ENCODE measurements at regions not wholly inside any gene's neighbourhood (a gene's known extent, or its start where the extent isn't known, plus 50 kb on each side); places are given as distances from the start of the nearest gene placed in this dataset.
"Not testable (repeated sequence)": the region's sequence is repeated elsewhere in the genome, so short reads cannot be mapped to it uniquely, and the experiment has no call there.

DNA sequence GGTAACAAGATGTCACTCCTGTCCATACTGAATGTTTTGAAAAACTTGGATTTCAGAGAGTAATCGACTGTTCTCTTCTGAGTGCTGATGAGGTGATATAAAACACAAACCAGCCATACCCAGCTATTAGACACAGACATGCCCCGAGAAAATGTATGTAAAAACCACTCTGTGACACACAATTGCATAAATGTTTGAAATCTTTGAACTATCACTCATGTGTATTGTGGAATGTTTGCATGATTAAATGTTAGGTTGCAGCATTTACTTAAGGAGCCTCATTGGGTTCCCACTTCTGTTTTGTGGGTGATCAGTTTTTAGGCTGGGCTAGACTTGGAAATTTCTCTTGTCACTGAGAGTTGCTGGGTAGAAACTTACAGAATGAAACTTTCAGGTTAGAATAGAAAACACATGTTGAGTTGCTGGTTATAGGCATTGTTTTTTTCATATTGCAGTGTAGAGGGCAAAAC lies 270.4 kb upstream of the B3GALT2 start:
- Mint-ChIP-seq H3K36me3 (ENCODE audit: low read depth) (peaks cover 10% of the 10 kb centered on the region), H3K9me3 (peaks cover 8% of the 10 kb centered on the region), H3K4me3 (no peak overlapping the region), H3K27ac (no peak overlapping the region), H3K27me3 (ENCODE audit: low read depth) (no peaks in the 10 kb centered on the region), H3K4me1 (ENCODE audit: low read depth) (peaks cover 23% of the 10 kb centered on the region)
- no peak for DNase-seq (ENCODE audit: low spot score)

DNA sequence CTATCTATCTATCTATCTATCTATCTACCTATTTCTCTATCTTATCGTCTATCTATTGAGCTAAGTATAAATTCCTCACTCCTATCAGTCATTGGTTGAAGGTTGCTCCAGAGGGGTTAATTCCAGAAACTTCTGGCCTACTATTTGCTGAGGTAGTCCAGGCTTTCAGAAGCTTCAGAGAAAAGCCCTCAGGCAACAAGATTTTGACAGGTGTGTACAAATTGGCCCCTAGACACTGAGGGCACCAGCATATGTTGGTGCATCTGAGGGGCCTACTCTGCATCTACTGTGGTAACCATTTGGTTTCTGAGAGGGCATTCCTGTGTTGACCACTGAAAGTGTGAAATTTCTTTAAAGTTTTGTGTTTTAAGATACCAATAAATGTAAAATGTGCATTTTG lies 265.2 kb upstream of the B3GALT2 start:
- Mint-ChIP-seq H3K9me3 (peaks cover 16% of the 10 kb centered on the region), H3K4me1 (ENCODE audit: low read depth) (peaks cover 18% of the 10 kb centered on the region), H3K4me3 (no peak overlapping the region), H3K36me3 (ENCODE audit: low read depth) (peaks cover 4% of the 10 kb centered on the region), H3K27me3 (ENCODE audit: low read depth) (no peaks in the 10 kb centered on the region), H3K27ac (no peak overlapping the region)
- no peak for DNase-seq (ENCODE audit: low spot score)

DNA sequence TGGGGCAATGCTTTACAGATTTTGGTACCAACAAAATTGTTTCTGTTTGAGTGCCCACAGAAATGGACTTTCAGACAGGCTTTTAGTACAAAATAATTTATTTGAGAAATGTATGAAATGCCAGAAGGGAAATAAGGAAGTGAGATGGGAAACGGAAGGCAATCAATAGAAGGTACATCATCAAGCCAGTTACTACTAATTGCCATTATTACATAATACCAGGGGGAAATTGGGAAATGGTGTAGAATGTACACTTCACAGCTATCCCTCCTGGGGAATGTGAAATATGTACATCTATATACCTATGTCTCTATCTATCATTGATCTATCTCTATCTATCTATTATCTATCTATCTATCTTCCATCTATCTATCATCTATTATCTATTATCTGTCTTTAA lies 264.6 kb upstream of the B3GALT2 start:
- Mint-ChIP-seq H3K27ac (no peak overlapping the region), H3K4me1 (ENCODE audit: low read depth) (peaks cover 18% of the 10 kb centered on the region), H3K27me3 (ENCODE audit: low read depth) (no peaks in the 10 kb centered on the region), H3K36me3 (ENCODE audit: low read depth) (peaks cover 4% of the 10 kb centered on the region), H3K9me3 (peaks cover 16% of the 10 kb centered on the region), H3K4me3 (no peak overlapping the region)
- no peak for DNase-seq (ENCODE audit: low spot score)

DNA sequence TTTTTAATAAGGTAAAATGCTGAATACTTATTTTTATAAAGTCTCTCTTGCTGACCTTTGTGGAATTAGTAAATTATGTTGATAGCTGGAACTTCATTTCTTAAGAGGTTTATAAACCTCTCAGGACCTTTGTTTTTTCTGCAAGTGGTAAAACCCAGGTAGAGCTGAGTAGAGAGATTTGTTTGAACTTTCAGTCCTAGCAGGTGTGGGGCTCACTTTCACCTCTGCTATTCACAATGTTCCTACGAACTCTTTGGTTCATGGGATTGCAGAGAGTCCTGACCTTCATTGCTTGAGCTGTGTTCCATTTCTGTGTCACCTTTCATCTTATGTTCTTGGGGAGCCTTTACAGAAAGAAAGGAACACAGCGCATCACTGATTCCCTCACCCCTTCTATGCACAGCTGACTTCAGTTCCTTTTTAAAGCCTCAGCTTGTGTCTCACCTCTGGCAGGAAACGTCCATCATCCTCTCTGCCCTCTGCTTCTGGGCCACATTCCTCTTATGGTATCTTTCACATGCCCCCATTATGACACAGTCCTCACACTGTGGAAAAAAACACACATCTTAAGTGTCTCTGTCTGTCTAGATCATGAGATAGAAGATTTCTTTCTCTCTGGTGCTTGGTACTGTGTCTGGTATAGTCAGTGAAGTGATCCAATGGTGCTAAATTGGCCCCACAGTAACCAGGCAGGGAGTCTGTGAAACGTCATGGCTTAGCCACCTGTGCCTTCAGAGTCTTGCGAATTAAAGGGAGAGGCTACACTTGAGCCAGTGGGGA lies 262.5 kb upstream of the B3GALT2 start:
- peak; percentile 8 for DNase-seq (ENCODE audit: low spot score)
- Mint-ChIP-seq H3K4me3 (no peak overlapping the region), H3K36me3 (ENCODE audit: low read depth) (peaks cover 4% of the 10 kb centered on the region), H3K27me3 (ENCODE audit: low read depth) (no peaks in the 10 kb centered on the region), H3K27ac (peak overlapping the region; percentile 42), H3K9me3 (peaks cover 16% of the 10 kb centered on the region), H3K4me1 (ENCODE audit: low read depth) (peaks cover 18% of the 10 kb centered on the region)

DNA sequence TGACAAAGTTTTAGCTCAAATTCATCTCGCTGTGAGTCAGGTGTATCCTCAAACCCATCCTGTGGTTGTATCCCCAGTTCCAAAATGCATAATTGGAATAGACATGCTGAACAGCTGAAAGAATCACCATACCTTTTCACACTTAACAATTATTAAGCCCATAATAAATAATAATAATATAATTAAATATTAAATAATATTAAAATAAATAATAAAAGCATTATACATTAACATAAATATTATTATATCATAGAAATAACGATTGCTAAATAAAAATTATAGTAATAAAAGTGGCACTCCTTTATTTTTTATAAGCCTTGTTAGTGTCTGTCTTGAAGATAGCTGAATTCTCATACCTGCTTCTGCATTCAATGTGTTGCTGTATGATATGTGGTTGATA lies 257.5 kb upstream of the B3GALT2 start:
- Mint-ChIP-seq H3K9me3 (peaks cover 28% of the 10 kb centered on the region), H3K4me1 (ENCODE audit: low read depth) (peaks cover 9% of the 10 kb centered on the region), H3K27ac (no peak overlapping the region), H3K4me3 (no peak overlapping the region), H3K36me3 (ENCODE audit: low read depth) (peaks cover 15% of the 10 kb centered on the region), H3K27me3 (ENCODE audit: low read depth) (no peaks in the 10 kb centered on the region)
- DNase-seq (ENCODE audit: low spot score): no peak

DNA sequence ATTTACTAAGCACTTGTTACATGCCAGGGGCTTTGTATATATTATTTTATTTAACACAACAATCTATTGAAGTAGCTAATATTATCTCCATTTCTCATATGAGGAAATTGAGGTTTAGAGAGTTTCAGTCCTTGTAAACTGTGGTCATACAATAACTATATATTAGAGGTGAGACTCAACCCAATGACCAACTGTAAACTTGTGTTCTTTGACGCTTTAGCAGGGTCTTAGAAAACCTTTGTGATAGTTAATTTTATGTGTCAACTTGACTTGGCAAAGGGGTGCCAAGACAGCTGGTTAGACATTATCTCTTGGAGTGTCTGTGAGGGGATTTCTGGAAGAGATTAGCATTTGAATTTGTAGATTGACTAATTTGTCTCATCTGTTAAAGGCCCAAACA lies 252.4 kb upstream of the B3GALT2 start:
- H3K27me3 Mint-ChIP-seq (ENCODE audit: low read depth): no peaks in the 10 kb centered on the region
- H3K36me3 Mint-ChIP-seq (ENCODE audit: low read depth): peaks cover 41% of the 10 kb centered on the region
- H3K27ac Mint-ChIP-seq: no peak overlapping the region

DNA sequence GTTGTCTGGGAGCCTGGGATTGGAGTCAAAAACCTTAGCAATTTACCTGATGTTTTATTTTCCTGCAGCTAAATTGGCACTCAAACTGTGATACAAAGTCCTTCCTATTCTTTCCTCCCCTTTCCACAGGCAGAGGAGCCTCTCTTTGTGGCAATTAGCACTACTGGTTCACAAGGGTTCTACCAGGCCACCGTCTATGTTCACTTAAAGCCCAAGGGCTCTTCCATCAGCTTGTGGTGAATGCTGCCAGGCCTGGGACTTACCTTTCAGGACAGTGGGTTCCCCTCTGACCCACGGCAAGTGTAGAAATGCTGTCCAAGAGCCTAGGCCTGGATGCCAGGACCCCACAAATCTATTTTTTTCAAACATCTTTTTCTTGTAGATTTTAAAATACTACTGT lies 251.9 kb upstream of the B3GALT2 start:
- DNase-seq (ENCODE audit: low spot score): no peak
- Mint-ChIP-seq H3K27me3 (ENCODE audit: low read depth) (no peaks in the 10 kb centered on the region), H3K9me3 (peaks cover 59% of the 10 kb centered on the region), H3K27ac (peak overlapping the region; percentile 69), H3K4me3 (no peak overlapping the region), H3K4me1 (ENCODE audit: low read depth) (peaks cover 29% of the 10 kb centered on the region), H3K36me3 (ENCODE audit: low read depth) (peaks cover 46% of the 10 kb centered on the region)

More for the DNA sequence above, 252.4 kb upstream of the B3GALT2 start:
- H3K9me3 Mint-ChIP-seq: peaks cover 55% of the 10 kb centered on the region
- DNase-seq (ENCODE audit: low spot score): no peak
- H3K4me3 Mint-ChIP-seq: no peak overlapping the region
- peaks cover 29% of the 10 kb centered on the region for H3K4me1 Mint-ChIP-seq (ENCODE audit: low read depth)

DNA sequence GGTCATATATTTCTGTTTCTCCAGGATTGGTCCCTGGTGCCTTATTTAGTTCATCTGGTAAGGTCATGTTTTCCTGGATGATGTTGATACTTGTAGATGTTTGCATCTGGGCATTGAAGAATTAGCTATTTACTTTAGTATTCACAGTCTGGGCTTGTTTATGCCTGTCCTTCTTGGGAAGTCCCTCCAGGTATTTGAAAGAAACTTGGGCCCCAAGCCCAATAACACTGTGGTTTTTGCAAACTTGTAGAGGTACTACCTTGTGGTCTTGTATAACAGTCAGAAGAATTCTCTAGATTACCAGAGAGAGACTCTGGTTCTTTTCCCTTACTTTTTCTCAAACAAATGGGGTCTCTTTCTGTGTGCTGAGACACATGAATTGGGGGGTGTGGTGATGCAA lies 251.4 kb upstream of the B3GALT2 start:
- Mint-ChIP-seq H3K36me3 (ENCODE audit: low read depth) (peaks cover 50% of the 10 kb centered on the region), H3K4me1 (ENCODE audit: low read depth) (peaks cover 29% of the 10 kb centered on the region), H3K27me3 (ENCODE audit: low read depth) (no peaks in the 10 kb centered on the region), H3K4me3 (peak overlapping the region; percentile 38), H3K9me3 (peaks cover 65% of the 10 kb centered on the region), H3K27ac (peak overlapping the region; percentile 69)
- DNase-seq (ENCODE audit: low spot score): no peak

DNA sequence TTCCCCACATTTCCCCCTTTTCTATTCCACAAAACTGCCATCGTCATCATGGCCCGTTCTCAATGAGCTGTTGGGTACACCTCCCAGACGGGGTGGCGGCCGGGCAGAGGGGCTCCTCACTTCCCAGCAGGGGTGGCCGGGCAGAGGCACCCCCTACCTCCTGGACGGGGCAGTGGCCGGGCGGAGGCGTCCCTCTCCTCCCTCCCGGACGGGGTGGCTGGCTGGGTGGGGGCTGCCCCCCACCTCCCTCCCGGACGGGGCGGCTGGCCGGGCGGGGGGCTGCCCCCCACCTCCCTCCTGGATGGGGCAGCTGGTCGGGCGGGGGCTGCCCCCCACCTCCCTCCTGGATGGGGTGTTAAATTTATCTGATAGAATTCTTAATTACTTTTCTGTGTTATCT lies 250.9 kb upstream of the B3GALT2 start:
- Mint-ChIP-seq H3K4me1 (ENCODE audit: low read depth) (peaks cover 29% of the 10 kb centered on the region), H3K9me3 (peaks cover 69% of the 10 kb centered on the region), H3K27ac (peak overlapping the region; percentile 69), H3K36me3 (ENCODE audit: low read depth) (peaks cover 50% of the 10 kb centered on the region)
- H3K27me3 Mint-ChIP-seq (ENCODE audit: low read depth); H3K4me3 Mint-ChIP-seq; DNase-seq (ENCODE audit: low spot score): not testable (repeated sequence)

DNA sequence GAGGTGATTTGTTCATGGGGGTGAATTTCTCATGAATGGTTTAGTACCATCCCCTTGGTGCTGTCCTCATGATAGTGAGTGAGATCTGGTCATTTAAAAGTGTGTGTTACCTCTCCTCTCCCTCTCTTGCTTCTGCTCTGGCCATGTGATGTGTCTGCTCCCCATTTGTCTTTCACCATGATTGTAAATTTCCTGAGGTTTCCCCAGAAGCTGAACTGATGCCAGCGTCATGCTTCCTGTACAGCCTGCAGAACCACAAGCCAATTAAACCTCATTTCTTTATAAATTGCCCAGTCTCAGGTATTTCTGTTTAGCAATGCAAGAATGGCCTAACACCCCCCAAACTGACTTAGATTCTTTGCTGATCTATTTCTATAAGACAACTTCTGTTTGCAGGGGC lies 249.4 kb upstream of the B3GALT2 start:
- Mint-ChIP-seq H3K4me3 (no peak overlapping the region), H3K4me1 (ENCODE audit: low read depth) (peaks cover 29% of the 10 kb centered on the region), H3K36me3 (ENCODE audit: low read depth) (peaks cover 57% of the 10 kb centered on the region), H3K27me3 (ENCODE audit: low read depth) (no peaks in the 10 kb centered on the region), H3K27ac (no peak overlapping the region), H3K9me3 (peaks cover 77% of the 10 kb centered on the region)
- no peak for DNase-seq (ENCODE audit: low spot score)

DNA sequence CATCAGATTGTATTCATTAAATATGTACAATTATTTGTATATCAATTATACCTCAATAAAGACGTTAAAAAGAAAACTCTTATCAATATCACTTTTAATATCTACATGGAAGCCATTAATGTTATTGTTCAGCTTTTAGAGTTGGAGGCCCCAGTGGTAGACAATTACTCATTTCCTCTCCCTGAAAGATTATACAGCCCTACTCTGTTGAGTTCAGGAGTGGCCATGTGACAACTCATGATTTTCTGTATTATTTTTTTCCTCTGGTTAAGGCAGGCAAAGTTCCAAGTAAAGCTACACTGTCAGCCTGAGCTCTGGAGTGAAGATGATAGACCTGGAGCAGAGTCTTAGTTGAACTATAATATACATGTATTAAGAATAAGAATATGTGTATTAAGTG lies 247.9 kb upstream of the B3GALT2 start:
- H3K4me3 Mint-ChIP-seq: no peak overlapping the region
- DNase-seq (ENCODE audit: low spot score): no peak
- peaks cover 30% of the 10 kb centered on the region for H3K4me1 Mint-ChIP-seq (ENCODE audit: low read depth)
- H3K9me3 Mint-ChIP-seq: peaks cover 64% of the 10 kb centered on the region
- H3K36me3 Mint-ChIP-seq (ENCODE audit: low read depth): peaks cover 45% of the 10 kb centered on the region
- H3K27ac Mint-ChIP-seq: no peak overlapping the region
- H3K27me3 Mint-ChIP-seq (ENCODE audit: low read depth): no peaks in the 10 kb centered on the region

DNA sequence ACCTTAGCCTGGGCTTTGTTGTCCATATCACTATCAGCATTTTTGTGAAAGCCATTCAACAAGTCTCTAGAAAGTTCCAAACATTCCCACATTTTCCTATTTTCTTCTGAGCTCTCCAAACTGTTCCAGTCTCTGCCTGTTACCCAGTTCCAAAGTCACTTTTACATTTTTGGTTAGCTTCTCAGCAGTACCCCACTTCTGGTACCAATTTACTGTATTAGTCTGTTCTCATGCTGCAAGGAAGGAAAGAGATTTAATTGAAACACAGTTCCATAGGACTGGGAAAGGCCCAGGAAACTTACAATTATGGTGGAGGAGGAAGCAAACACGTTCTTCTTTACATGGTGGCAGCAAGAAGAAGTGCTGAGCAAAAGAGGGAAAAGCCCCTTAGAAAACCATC lies 247.2 kb upstream of the B3GALT2 start:
- peaks cover 26% of the 10 kb centered on the region for H3K4me1 Mint-ChIP-seq (ENCODE audit: low read depth)
- no peak overlapping the region for H3K27ac Mint-ChIP-seq
- no peak for DNase-seq (ENCODE audit: low spot score)
- H3K4me3 Mint-ChIP-seq: no peak overlapping the region
- H3K9me3 Mint-ChIP-seq: peaks cover 58% of the 10 kb centered on the region
- H3K27me3 Mint-ChIP-seq (ENCODE audit: low read depth): no peaks in the 10 kb centered on the region
- H3K36me3 Mint-ChIP-seq (ENCODE audit: low read depth): peaks cover 42% of the 10 kb centered on the region

DNA sequence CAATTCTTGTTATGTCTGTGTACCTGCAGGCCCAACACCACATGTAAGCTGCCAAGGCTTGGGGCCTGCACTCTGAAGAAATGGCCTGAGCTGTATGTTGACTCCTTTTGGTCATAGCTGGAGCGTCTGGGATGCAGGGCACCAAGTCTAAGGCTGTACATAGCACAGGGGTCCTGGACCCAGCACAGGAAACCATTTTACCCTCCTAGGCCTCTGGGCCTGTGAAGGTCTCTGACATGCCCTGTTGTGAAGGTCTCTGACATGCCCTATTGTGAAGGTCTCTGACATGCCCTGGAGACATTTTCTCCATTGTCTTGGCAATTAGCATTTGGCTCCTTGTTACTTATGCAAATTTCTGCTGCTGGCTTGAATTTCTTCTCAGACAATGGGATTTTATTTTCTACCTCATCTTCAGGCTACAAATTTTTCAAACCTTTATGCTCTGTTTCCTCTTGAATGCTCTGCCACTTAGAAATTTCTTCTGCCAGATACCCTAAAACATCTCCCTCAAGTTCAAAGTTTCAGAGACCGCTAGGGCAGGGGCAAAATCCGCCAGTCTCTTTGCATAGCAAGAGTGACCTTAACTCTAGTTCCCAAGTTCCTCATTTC lies 246.7 kb upstream of the B3GALT2 start:
- DNase-seq (ENCODE audit: low spot score): no peak
- H3K27me3 Mint-ChIP-seq (ENCODE audit: low read depth): no peaks in the 10 kb centered on the region
- H3K4me3 Mint-ChIP-seq: no peak overlapping the region
- H3K27ac Mint-ChIP-seq: no peak overlapping the region
- H3K36me3 Mint-ChIP-seq (ENCODE audit: low read depth): peaks cover 42% of the 10 kb centered on the region
- H3K9me3 Mint-ChIP-seq: peaks cover 57% of the 10 kb centered on the region
- peaks cover 21% of the 10 kb centered on the region for H3K4me1 Mint-ChIP-seq (ENCODE audit: low read depth)

DNA sequence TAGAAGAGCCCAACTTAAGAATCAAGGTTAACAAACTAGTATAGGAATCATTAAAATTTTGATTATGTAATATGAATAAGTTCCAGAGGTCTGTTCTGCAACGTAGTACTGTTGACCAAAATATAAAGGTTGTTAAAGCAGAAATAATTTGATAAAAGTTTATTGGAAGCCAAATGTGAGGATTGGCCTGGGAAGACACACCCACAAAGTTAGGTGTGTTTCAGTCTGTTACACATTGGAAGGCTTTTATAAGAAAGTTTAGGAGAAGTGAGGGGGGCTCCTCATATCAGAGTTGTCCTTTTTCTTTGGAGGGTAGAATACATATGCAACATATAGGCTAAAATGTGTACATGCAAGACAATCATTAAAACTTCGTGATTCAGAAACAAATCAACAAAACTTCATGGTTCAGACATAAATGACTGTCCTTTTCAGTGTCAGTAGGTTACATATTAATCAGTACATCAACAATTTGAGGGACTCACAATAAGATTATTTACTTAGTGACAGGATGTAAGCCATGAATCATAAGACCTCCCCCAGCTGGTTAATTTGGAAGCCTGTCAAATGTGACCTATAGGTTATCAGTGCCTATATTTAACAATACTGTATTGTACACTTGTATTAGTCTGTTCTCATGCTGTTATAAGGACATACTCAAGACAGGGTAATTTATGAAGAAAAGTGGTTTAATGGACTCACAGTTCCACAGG lies 245.0 kb upstream of the B3GALT2 start:
- Mint-ChIP-seq H3K36me3 (ENCODE audit: low read depth) (peaks cover 39% of the 10 kb centered on the region), H3K27me3 (ENCODE audit: low read depth) (no peaks in the 10 kb centered on the region), H3K9me3 (peaks cover 55% of the 10 kb centered on the region), H3K27ac (no peak overlapping the region), H3K4me3 (no peak overlapping the region), H3K4me1 (ENCODE audit: low read depth) (peaks cover 22% of the 10 kb centered on the region)
- no peak for DNase-seq (ENCODE audit: low spot score)
